GM19035 (cell line): ENCODE measurements at regions not wholly inside any gene's neighbourhood (a gene's known extent, or its start where the extent isn't known, plus 50 kb on each side); places are given as distances from the start of the nearest gene placed in this dataset.

Source experiments
- ATAC-seq: cut with Tn5 transposase; IDR thresholded peaks from one replicate; pipeline ENCODE4 v1.9.1; 2021; ENCODE audit not compliant: unreplicated experiment

GRCh38 chr14:87816416-87816815 is 176.6 kb downstream of the GALC start:
- ATAC-seq, result no peak

GRCh38 chr14:87815121-87815520 is 177.9 kb downstream of the GALC start:
- no peak for ATAC-seq

GRCh38 chr14:87813686-87814085 is 179.3 kb downstream of the GALC start:
- ATAC-seq, result no peak

- no peak for ATAC-seq
These were observed 179.8 kb downstream of the GALC start for GRCh38 chr14:87813211-87813610.

- no peak for ATAC-seq
These were observed 181.7 kb downstream of the GALC start for GRCh38 chr14:87811246-87811645.

- no peak for ATAC-seq
These were observed 182.3 kb downstream of the GALC start for GRCh38 chr14:87810711-87811110.

GRCh38 chr14:87809261-87809660 is 183.7 kb downstream of the GALC start:
- no peak for ATAC-seq

GRCh38 chr14:87805315-87805723 is 187.7 kb downstream of the GALC start:
- peak; percentile 83 for ATAC-seq

- ATAC-seq, result no peak
These were observed 192.8 kb downstream of the GALC start for GRCh38 chr14:87800216-87800615.

- ATAC-seq, result no peak
These were observed 193.6 kb downstream of the GALC start for GRCh38 chr14:87799400-87799799.

- ATAC-seq, result no peak
These were observed 196.0 kb downstream of the GALC start for GRCh38 chr14:87797001-87797400.

- ATAC-seq, result no peak
These were observed 198.4 kb downstream of the GALC start for GRCh38 chr14:87794561-87794960.

- ATAC-seq, result no peak
These were observed 207.1 kb downstream of the GALC start for GRCh38 chr14:87785897-87786296.

- no peak for ATAC-seq
These were observed 208.6 kb downstream of the GALC start for GRCh38 chr14:87784386-87784785.

GRCh38 chr14:87783071-87783470 is 209.9 kb downstream of the GALC start:
- no peak for ATAC-seq

GRCh38 chr14:87772854-87773253 is 220.1 kb downstream of the GALC start:
- ATAC-seq, result no peak

- no peak for ATAC-seq
These were observed 225.4 kb downstream of the GALC start for GRCh38 chr14:87767567-87767901.

GRCh38 chr14:87758876-87759275 is 234.1 kb downstream of the GALC start:
- ATAC-seq, result no peak

GRCh38 chr14:87756661-87757060 is 236.3 kb downstream of the GALC start:
- ATAC-seq, result no peak

- no peak for ATAC-seq
These were observed 238.3 kb downstream of the GALC start for GRCh38 chr14:87754520-87755223.

- ATAC-seq, result no peak
These were observed 244.4 kb downstream of the GALC start for GRCh38 chr14:87748558-87748957.

GRCh38 chr14:87745507-87746118 is 247.4 kb downstream of the GALC start:
- peak; percentile 63 for ATAC-seq
